HEK293T (cell line): ENCODE measurements at regions not wholly inside any gene's neighbourhood (a gene's known extent, or its start where the extent isn't known, plus 50 kb on each side); places are given as distances from the start of the nearest gene placed in this dataset.

ENCODE experiments used
- CTCF ChIA-PET: fragments of 350-600 bp; formaldehyde crosslinking; extraction: SDS; loops from one replicate; lab custom pipeline; 2021; ENCODE audit warnings: antibody characterized with exemption, inconsistent platforms; lab: Yijun Ruan, JAX
- POLR2A ChIA-PET: fragments of 350-600 bp; formaldehyde crosslinking; extraction: SDS; loops from one replicate; lab custom pipeline; 2020; ENCODE audit warnings: antibody characterized with exemption, inconsistent platforms; lab: Yijun Ruan, JAX
- DNase-seq: peaks from one replicate; pipeline ENCODE4 v3.0.0; 2012; ENCODE audit warnings: mixed read lengths; ENCODE audit errors: extremely low spot score
- ARNT ChIP-seq: fragments of 450-650 bp; IDR thresholded peaks from 2 replicates; pipeline ENCODE4 v1.6.1; 2017; ENCODE audit warnings: mild to moderate bottlenecking
- BHLHE40 ChIP-seq: fragments of 450-650 bp; IDR thresholded peaks from 2 replicates; pipeline ENCODE4 v1.6.1; 2016; ENCODE audit warnings: mild to moderate bottlenecking, moderate library complexity, borderline replicate concordance
- CTBP1 ChIP-seq: fragments of 450-650 bp; IDR thresholded peaks from 2 replicates; pipeline ENCODE4 v1.6.1; 2016; ENCODE audit warnings: borderline replicate concordance
- ELF4 ChIP-seq: fragments of 450-650 bp; IDR thresholded peaks from 2 replicates; pipeline ENCODE4 v1.6.1; 2017; ENCODE audit warnings: antibody characterized with exemption
- FOXA1 ChIP-seq: fragments of 450-650 bp; IDR thresholded peaks from 2 replicates; pipeline ENCODE4 v1.6.1; 2016; ENCODE audit warnings: mild to moderate bottlenecking
- FOXK2 ChIP-seq: fragments of 450-650 bp; IDR thresholded peaks from 2 replicates; pipeline ENCODE4 v1.6.1; 2016; ENCODE audit warnings: mild to moderate bottlenecking
- FOXM1 ChIP-seq: fragments of 450-650 bp; IDR thresholded peaks from 2 replicates; pipeline ENCODE4 v1.6.1; 2017; ENCODE audit warnings: mild to moderate bottlenecking, borderline replicate concordance
- HDGF ChIP-seq: fragments of 450-650 bp; IDR thresholded peaks from 2 replicates; pipeline ENCODE4 v1.6.1; 2017; ENCODE audit warnings: antibody characterized with exemption, borderline replicate concordance
- L3MBTL2 ChIP-seq: fragments of 450-650 bp; conservative IDR thresholded peaks from 2 replicates; pipeline ENCODE4 v1.6.1; 2016; ENCODE audit warnings: mild to moderate bottlenecking
- LEF1 ChIP-seq: fragments of 450-650 bp; IDR thresholded peaks from 2 replicates; pipeline ENCODE4 v1.6.1; 2017; ENCODE audit warnings: mild to moderate bottlenecking, borderline replicate concordance
- NFRKB ChIP-seq: fragments of 450-650 bp; IDR thresholded peaks from 2 replicates; pipeline ENCODE4 v1.6.1; 2016; ENCODE audit warnings: mild to moderate bottlenecking, moderate library complexity
- SP1 ChIP-seq: fragments of 450-650 bp; IDR thresholded peaks from 2 replicates; pipeline ENCODE4 v1.6.1; 2017
- SUZ12 ChIP-seq: fragments of 450-650 bp; IDR thresholded peaks from 2 replicates; pipeline ENCODE4 v1.6.1; 2016; ENCODE audit warnings: mild to moderate bottlenecking
- TARDBP ChIP-seq: fragments of 450-650 bp; IDR thresholded peaks from 2 replicates; pipeline ENCODE4 v1.6.1; 2016
- ZNF384 ChIP-seq: fragments of 450-650 bp; IDR thresholded peaks from 2 replicates; pipeline ENCODE4 v1.6.1; 2016
- TF ChIP-seq, protein P1 (sequence below): fragments of 450-650 bp; IDR thresholded peaks from 2 replicates; pipeline ENCODE4 v1.6.1; 2016

DNA sequence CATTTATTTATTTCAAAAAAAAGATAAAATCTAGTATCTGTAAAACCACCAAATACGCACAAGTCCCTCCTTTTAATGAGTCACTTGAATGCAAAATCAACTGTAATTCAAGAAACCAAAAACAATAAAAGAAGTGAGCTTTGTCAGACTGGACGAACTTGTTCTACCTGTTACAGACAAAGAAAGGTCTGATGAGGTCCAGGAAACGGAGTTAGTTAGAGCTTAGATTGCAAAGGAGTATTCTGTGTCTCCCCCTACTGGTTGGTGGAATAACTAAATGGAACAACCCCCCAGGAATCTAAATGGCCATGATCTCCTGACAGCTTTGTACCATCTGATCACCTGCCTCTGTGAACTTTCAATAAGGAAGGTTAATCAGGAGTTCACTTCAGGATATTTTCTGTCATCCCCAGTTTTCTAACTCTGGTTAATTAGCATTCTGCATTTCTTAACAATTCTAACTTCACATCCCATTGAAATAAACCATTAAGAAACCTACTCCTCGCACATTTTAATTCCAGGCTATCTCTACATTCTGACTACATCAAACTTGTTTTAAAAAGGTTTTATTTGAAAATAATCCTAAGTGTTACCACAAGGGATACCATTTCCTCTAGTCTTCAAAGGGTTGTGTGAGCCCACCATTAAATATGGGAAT, 333.0 kb upstream of the SATB1 start:
- ChIA-PET CTCF (interaction anchor here (0.7 to 1.1 kb wide), 6 partner anchors 9 to 1481 kb away, joined by 3 to 4 read pairs (median 3); no protein-coding TSS in a partner anchor), POLR2A (no interaction called here)
- TF ChIP-seq, protein P1, sequence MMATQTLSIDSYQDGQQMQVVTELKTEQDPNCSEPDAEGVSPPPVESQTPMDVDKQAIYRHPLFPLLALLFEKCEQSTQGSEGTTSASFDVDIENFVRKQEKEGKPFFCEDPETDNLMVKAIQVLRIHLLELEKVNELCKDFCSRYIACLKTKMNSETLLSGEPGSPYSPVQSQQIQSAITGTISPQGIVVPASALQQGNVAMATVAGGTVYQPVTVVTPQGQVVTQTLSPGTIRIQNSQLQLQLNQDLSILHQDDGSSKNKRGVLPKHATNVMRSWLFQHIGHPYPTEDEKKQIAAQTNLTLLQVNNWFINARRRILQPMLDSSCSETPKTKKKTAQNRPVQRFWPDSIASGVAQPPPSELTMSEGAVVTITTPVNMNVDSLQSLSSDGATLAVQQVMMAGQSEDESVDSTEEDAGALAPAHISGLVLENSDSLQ = no peak
- TF ChIP-seq L3MBTL2 (no peak), BHLHE40 (no peak), FOXA1 (no peak), SP1 (no peak), NFRKB (no peak), ZNF384 (no peak)
- DNase-seq = peak; percentile 52

DNA sequence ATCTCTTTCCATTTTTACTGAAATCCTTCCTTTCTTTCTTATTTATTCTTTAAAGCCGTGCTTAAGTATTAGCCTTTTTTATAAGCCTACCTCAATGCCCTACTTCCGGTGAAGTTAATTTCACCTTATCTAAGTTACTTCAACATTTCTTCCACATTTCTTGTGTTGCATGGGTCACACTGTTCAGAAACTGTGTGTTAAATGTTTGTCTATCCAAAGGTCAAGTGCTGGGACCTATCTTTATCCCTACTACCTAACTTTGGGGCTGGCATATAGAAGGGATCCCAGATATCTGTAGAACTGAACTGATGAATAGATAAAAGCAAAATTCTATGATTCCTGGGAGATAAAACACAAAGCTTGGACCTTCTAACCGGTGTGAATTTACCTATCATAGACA, 332.3 kb upstream of the SATB1 start:
- POLR2A ChIA-PET = no interaction called here
- no peak for DNase-seq
- CTCF ChIA-PET = interaction anchor here (0.7 to 1.1 kb wide), 5 partner anchors 8 to 1480 kb away, joined by 3 to 4 read pairs (median 3); no protein-coding TSS in a partner anchor
- TF ChIP-seq BHLHE40 = no peak
- TF ChIP-seq L3MBTL2 = no peak
- no peak for TF ChIP-seq ELF4
- no peak for TF ChIP-seq FOXM1
- TF ChIP-seq SP1 = no peak
- no peak for TF ChIP-seq NFRKB
- no peak for TF ChIP-seq LEF1
- TF ChIP-seq FOXK2 = no peak
- TF ChIP-seq HDGF = no peak
- TF ChIP-seq ZNF384 = no peak
- no peak for TF ChIP-seq FOXA1
- no peak for TF ChIP-seq CTBP1
- no peak for TF ChIP-seq ARNT
- TF ChIP-seq TARDBP = no peak
- TF ChIP-seq SUZ12 = no peak
- TF ChIP-seq, protein P1 = no peak

DNA sequence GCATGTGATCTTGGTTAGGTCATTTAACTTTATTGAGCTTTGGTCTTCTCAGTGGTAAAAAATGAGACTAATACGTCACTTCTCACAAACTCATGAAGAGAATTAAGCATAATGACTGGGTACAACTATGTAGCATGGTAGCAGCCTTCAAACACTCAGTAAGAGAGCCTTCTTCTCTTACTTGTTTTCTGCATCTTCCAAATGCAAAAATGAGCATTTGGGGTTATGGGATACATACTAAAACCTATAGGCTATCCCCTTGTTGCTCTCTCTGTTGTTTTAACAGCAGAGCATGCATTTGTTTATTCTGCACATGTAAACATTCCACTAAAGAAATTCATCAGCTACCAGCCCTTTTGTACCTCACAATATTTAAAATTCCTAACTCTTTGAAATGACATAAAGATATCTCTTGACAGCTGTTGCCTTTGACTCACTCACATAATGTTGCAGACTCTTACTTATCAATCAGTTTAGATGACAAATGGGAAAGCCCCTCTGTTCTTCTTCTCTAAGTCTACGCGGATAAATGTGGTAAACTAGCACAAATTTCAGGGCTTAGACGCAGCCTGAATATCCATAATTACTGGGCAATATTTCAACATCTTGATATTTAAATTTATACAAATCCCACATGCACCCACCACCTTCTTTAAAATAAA, 327.3 kb upstream of the SATB1 start:
- ChIA-PET CTCF (no interaction called here), POLR2A (no interaction called here)
- no peak for DNase-seq
- TF ChIP-seq L3MBTL2 (no peak), HDGF (no peak), SP1 (no peak), ELF4 (no peak), NFRKB (no peak), CTBP1 (no peak), BHLHE40 (no peak), ZNF384 (no peak), LEF1 (no peak), FOXM1 (no peak), SUZ12 (no peak), FOXA1 (no peak), TARDBP (no peak), ARNT (no peak), FOXK2 (no peak)
- TF ChIP-seq, protein P1 = no peak

DNA sequence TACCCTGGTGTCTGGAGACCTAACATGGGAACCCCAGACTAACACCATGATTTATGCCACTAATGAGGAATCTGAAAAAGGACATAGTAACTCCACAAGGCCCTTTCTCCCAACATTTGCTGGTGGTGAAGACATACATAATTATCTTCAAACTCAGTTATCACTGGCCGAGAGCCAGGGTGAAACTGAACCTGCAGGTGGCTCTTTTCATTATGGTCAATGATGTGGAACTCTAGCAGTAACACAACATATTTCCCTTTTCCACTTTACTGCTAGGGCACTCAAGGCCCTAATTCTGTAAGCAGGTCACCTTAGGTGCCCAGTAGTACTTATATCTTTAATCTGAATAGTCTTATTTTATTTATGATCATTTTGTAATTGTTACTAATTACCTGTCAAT, 326.4 kb upstream of the SATB1 start:
- POLR2A ChIA-PET = no interaction called here
- no peak for DNase-seq
- CTCF ChIA-PET = no interaction called here
- TF ChIP-seq ELF4 (no peak), TARDBP (no peak), HDGF (no peak), ZNF384 (no peak), FOXK2 (no peak), FOXM1 (no peak), L3MBTL2 (no peak)

DNA sequence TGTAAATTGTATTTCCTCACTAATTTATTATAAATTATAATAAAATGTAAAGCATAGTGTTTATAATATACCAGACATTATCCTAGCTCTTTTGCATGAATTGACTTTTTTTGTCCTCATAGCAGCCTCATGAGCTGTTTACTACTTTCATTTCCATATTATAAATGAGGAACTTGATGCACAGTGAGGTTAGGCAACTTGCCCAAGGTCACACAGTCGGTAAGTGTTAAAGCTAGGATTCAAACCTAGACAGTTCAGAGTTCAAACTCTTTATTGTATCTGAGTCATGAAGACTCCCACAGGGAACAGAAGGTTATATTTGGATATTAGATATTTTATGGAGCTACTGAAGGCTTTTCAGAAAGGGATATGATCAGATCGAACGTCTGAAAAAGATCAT, 322.2 kb upstream of the SATB1 start:
- TF ChIP-seq LEF1 = no peak
- ChIA-PET POLR2A (no interaction called here), CTCF (no interaction called here)
- no peak for DNase-seq

DNA sequence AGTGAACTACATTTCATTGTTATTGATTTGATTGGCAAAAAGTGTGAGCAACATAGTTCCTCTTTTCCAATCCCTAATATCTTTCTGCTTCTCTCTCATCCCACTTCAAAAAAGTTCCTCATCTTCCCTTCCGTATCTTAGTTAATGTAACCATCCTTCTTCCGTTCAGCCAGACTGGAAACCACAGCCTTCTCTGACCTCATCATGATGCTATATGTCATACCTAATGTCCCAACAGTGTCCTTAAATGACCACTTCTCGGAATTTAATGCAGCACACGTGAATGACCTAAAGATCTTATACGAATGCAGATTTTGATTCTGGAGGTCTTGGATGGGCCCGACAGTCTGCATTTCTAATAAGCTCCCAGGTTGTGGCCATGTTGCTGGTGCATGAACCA, 320.3 kb upstream of the SATB1 start:
- DNase-seq = no peak
- TF ChIP-seq FOXK2 = no peak
- TF ChIP-seq, protein P1 = no peak
- ChIA-PET POLR2A (no interaction called here), CTCF (interaction anchor here (0.8 kb wide), 1 partner anchor 13 kb away, joined by 3 read pairs; no protein-coding TSS in a partner anchor)
